Femur (tissue), 1 donor: ENCODE measurements at regions not wholly inside any gene's neighbourhood (a gene's known extent, or its start where the extent isn't known, plus 50 kb on each side); places are given as distances from the start of the nearest gene placed in this dataset.
A peak's percentile ranks its signal among the peaks of the same experiment; 100 is the strongest.

Source experiments
- DNase-seq: peaks from one replicate; pipeline ENCODE4 v3.0.0-alpha.2; 2017

GRCh38 chr14:97368049-97368448, 570.9 kb downstream of the VRK1 start:
- DNase-seq: no peak

DNA sequence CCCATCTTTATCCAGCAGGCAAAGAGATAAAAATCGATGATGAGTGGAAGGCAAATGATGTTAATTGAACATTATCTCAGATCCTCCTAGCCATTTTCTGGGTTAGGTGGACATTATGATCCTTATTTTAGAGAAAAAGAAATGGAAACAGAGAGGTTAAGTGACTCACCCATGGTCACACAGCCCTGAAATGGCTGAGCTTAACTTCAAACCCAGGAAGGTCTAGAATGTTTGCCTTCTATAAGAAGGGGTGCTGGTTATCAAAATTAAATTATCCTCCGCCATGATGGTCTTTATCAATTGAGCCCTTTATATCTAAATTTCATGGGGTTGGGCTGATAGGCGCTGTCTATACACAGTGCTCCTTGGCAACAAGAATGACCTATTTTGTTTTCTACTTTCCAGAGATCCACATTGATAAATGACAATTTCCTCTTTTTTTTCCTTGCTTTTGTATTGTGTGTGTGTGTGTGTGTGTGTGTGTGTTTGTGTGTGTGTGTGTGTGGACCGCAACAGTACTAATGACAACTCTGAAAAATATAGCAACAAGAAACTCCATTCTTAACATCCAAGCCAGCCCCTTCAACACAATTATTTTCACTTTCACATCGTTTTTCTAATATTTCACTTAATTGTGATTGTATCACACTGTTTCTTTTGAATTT, 571.9 kb downstream of the VRK1 start:
- DNase-seq: no peak

DNA sequence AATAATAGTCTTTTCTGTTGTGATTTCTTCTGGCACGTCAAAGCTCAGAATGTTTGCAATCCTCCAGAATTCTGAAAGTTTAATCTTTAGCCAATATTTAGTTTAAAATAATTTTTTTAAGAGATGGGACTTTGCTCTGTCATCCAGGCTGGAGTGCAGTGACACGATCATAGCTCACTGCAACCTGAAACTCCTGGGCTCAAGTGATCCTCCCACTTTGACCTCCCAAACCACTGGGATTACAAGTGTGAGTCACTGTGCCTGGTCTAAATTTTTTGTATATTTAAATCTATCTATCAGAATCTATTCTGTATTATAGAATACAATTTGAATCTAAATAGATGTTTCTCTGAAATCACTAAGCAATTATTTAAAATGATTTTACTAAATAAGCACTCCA, 572.7 kb downstream of the VRK1 start:
- DNase-seq: no peak

- DNase-seq: no peak
Measured at GRCh38 chr14:97376310-97376709, 579.1 kb downstream of the VRK1 start.

- DNase-seq: no peak
Measured at GRCh38 chr14:97377550-97377949, 580.4 kb downstream of the VRK1 start.

- DNase-seq: no peak
Measured at GRCh38 chr14:97379091-97379531, 581.9 kb downstream of the VRK1 start.

DNA sequence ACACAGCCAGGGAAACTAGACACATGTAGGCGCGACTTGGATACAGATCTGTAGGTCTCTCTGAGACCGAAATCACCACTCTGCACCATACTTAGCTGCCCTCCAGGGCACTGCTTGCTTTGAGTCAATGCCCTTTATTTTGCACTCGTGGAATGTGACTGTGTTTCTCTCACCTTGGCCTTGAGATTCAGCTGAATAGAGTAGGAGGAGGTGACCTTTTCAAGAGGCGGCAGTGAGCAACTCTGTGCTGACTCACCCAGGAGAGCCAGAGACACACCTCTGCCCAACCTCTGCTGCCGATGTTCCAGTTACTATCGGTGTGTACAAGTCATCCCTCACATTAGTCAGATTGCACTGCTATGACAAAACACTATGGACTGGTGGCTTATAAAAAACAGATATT, 583.4 kb downstream of the VRK1 start:
- DNase-seq: no peak

GRCh38 chr14:97381309-97381708, 584.1 kb downstream of the VRK1 start:
- DNase-seq: no peak

GRCh38 chr14:97382616-97383226, 585.5 kb downstream of the VRK1 start:
- DNase-seq: no peak

DNA sequence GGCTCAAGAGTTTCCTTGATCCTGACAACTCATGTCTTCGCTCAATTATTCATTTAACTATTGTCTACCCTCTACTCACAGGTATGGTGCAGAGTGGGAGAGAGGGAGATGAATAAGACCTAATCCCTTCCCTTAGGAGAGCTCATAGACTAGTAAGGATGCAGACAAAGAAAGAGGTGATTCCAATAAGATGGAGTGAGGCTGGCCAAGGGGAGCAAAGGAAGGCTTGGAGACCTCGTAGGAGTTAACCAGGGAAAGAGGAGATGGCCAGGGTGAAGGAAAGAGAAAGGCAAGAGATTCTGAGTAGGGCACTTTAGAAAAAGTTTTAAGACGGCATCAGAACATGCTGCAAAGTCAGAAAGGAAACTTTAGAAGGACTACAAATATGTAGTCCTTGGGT, 588.5 kb downstream of the VRK1 start:
- DNase-seq: no peak

- DNase-seq: no peak
Measured at GRCh38 chr14:97387252-97387874, 590.2 kb downstream of the VRK1 start.

DNA sequence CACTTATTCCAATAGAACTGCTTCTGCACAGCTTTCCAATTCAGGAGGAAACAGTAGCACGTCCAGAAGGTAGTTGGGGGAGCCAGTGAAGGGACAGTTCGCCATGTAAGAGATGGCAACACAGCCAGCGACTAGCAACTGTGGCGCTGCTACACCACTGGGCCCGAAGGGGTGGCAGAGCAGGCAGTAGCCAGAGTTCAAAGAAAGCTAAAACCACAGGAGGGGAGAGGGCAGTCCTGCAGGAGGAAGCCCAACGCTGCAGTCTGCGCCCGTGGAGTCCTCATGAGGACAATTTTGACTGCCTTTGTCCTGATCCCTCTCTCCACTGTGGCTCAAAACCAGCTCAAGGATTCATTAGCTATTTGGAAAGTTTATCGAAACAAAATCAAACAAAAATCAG, 591.2 kb downstream of the VRK1 start:
- no peak for DNase-seq

- DNase-seq: peak; percentile 79
Measured at GRCh38 chr14:97390096-97390724, 593.0 kb downstream of the VRK1 start.

- DNase-seq: no peak
Measured at GRCh38 chr14:97393244-97393643, 596.1 kb downstream of the VRK1 start.

DNA sequence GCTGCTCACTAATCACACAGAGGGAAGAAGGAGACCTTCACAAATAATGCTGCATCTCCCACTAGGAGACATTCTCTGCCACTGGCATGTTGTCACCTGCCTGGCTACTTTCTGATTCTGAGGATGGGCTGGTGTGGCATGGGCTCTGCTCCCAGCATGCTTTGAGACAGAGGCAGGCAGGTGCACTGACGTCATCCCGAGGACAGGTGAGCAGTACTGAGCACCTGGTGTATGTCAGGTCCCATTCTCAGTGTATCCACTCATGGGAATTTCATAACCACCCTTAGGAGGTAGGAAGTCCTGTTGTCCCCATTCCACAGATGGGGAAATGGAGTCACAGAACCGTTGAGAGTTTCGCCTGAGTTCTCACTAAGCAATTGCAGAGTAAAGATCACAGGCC, 597.9 kb downstream of the VRK1 start:
- DNase-seq: no peak

GRCh38 chr14:97401714-97402113, 604.5 kb downstream of the VRK1 start:
- no peak for DNase-seq

DNA sequence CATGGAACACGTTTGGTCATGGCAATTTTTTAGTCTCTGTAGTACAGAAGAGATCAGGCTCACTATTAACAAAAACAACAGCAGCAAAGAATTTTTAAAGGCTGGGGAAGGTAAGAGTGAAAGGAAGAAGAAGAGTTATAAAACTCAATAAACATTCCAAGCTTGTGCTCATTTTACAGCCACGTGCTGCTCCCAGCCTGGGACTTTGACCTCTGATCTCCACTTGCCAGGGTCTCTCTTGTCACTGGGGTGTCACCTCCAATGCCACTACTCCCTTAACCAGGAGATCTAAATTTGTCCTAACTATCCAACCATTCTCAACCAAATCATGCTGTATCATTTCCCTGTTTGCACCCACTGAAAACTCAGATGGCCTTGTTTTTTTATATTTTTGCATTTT, 605.1 kb downstream of the VRK1 start:
- no peak for DNase-seq

- DNase-seq: no peak
Measured at GRCh38 chr14:97407701-97408407, 610.7 kb downstream of the VRK1 start.

GRCh38 chr14:97408503-97408902, 611.3 kb downstream of the VRK1 start:
- no peak for DNase-seq

DNA sequence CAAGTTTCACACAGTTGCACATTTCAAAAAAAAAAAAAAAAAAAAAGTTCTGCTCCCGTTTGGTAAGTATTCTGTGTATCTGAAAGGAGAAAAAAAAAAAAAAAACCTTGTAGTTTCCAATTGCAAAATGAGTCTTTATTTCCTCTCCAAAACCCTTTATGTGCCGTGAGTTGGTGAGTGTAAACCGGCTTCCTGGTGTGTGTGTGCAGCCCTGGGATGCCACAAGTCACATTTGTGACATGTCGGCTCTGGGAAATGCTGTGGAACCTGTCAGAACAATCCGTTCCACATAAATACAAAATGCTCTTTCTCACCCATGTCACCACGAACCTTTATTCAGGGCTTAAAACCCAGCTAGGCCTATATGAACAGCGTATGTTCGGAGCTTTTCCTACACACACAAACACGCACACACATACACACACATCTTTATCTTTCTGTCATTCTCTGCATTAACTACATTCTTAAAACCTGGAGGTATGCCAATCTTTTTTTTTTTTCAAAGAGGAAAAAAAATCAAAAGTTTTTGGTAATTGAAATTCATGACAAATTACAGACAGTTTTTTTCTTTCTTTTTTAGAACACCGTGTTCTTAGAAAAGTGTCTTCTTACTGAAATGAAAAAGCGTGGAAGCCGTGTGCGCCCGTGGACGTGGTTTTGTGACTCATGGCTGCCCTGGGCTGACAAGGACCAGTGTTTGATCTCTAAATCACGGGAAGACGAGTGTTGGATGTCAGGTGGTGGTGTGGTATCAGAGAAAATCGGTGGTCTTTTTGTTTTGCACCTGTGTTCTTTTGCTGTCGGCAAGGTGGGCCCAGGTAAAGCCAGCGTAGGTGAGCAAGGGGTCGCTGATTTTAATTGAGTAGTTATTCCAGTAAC, 612.0 kb downstream of the VRK1 start:
- DNase-seq: no peak

DNA sequence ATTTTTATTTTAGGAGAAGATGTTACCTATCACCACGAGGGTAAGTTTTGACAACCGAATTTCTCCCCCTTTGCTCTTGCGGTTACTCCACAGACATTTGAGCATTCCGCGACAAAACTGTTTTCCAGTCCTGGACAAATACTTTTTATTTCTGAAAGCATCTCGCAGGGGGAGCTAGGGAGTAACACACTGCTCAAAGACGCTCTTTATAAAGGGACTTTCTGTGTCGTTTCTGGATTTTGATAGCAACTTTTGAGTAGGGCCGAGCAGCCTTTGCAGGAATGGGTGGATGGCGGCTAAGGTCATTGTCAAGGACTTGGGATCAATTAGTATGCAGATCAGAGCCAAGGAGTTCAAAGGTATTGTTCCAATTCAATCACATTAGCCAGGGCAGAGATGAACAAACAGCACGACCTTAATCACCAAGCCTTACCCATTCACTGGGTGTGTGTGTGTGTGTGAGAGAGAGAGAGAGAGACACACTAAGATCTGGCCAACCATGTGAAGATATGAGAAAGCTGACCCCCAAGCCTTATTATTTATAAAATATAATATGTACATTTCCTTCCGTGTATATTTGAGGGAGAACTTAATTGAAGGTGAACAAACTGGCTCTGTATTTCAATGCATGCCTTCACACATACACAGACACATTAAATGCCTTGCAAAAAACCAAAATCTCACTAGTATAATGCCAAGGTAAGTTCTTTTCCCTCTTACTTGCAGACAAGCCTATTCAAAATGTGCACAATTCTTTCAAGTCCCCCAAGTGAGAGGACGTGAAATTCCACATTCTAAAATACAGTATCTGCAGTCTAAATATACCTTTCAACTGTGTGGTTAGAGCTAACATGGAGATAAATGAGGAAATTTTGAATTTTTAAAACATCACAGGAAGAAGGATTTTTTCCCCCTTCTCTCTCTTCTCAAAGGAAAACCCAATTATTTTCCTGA, 613.8 kb downstream of the VRK1 start:
- no peak for DNase-seq
